ENCODE measurements at regions not wholly inside any gene's neighbourhood (a gene's known extent, or its start where the extent isn't known, plus 50 kb on each side); places are given as distances from the start of the nearest gene placed in this dataset.

GRCh38 chr6:142534076-142534475 lies 232.3 kb downstream of the ADGRG6 start:
- TF ChIP-seq PATZ1 (tag by site-specific recombination; IDR thresholded peaks at IDR 0.05) (no peak), CTCF (tag by site-specific recombination; IDR thresholded peaks at IDR 0.05) (no peak), SP2 (tag by site-specific recombination; IDR thresholded peaks at IDR 0.05) (no peak), MYNN (tag by site-specific recombination; IDR thresholded peaks at IDR 0.05; ENCODE audit: borderline replicate concordance) (no peak), ZNF692 (tag by site-specific recombination; IDR thresholded peaks at IDR 0.05) (no peak), ZNF146 (tag by site-specific recombination; IDR thresholded peaks at IDR 0.05) (no peak), ZBTB26 (tag by site-specific recombination; optimal IDR thresholded peaks at IDR 0.05) (no peak)

All from HEK293 (cell line).